ENCODE measurements at regions not wholly inside any gene's neighbourhood (a gene's known extent, or its start where the extent isn't known, plus 50 kb on each side); places are given as distances from the start of the nearest gene placed in this dataset.
"Not testable (repeated sequence)": the region's sequence is repeated elsewhere in the genome, so short reads cannot be mapped to it uniquely, and the experiment has no call there.

- in situ Hi-C loops (cut with HindIII; ENCODE audit: low pct_unique_long_range_greater_than_20kb, low sequenced_read_pairs), result no loop called here
- DNase-seq (ENCODE audit: low read depth), result no peak
These were observed 1644.7 kb upstream of the C9orf72 start for GRCh38 chr9:29217966-29218365.

GRCh38 chr9:29220596-29221251 is 1647.4 kb upstream of the C9orf72 start:
- DNase-seq (ENCODE audit: low read depth), result no peak
- in situ Hi-C loops (cut with HindIII; ENCODE audit: low pct_unique_long_range_greater_than_20kb, low sequenced_read_pairs), result no loop called here

- no peak for DNase-seq (ENCODE audit: low read depth)
- in situ Hi-C loops (cut with HindIII; ENCODE audit: low pct_unique_long_range_greater_than_20kb, low sequenced_read_pairs), result no loop called here
These were observed 1655.3 kb upstream of the C9orf72 start for GRCh38 chr9:29228558-29228957.

GRCh38 chr9:29230931-29231330 is 1657.7 kb upstream of the C9orf72 start:
- in situ Hi-C loops (cut with HindIII; ENCODE audit: low pct_unique_long_range_greater_than_20kb, low sequenced_read_pairs), result no loop called here
- DNase-seq (ENCODE audit: low read depth), result no peak

- in situ Hi-C loops (cut with HindIII; ENCODE audit: low pct_unique_long_range_greater_than_20kb, low sequenced_read_pairs), result no loop called here
- DNase-seq (ENCODE audit: low read depth), result no peak
These were observed 1659.9 kb upstream of the C9orf72 start for GRCh38 chr9:29233193-29233592.

GRCh38 chr9:29241320-29241719 is 1668.0 kb upstream of the C9orf72 start:
- in situ Hi-C loops (cut with HindIII; ENCODE audit: low pct_unique_long_range_greater_than_20kb, low sequenced_read_pairs), result no loop called here
- no peak for DNase-seq (ENCODE audit: low read depth)

GRCh38 chr9:29245351-29245750 is 1672.1 kb upstream of the C9orf72 start:
- DNase-seq (ENCODE audit: low read depth), result no peak
- in situ Hi-C loops (cut with HindIII; ENCODE audit: low pct_unique_long_range_greater_than_20kb, low sequenced_read_pairs), result no loop called here

- DNase-seq (ENCODE audit: low read depth); in situ Hi-C loops (cut with HindIII; ENCODE audit: low pct_unique_long_range_greater_than_20kb, low sequenced_read_pairs): not testable (repeated sequence)
These were observed 1697.1 kb upstream of the C9orf72 start for GRCh38 chr9:29270400-29270799.

- in situ Hi-C loops (cut with HindIII; ENCODE audit: low pct_unique_long_range_greater_than_20kb, low sequenced_read_pairs), result no loop called here
- DNase-seq (ENCODE audit: low read depth), result no peak
These were observed 1708.8 kb upstream of the C9orf72 start for GRCh38 chr9:29282121-29282520.

GRCh38 chr9:29285818-29286217 is 1712.5 kb upstream of the C9orf72 start:
- no peak for DNase-seq (ENCODE audit: low read depth)
- in situ Hi-C loops (cut with HindIII; ENCODE audit: low pct_unique_long_range_greater_than_20kb, low sequenced_read_pairs), result no loop called here

GRCh38 chr9:29289365-29289764 is 1716.1 kb upstream of the C9orf72 start:
- no peak for DNase-seq (ENCODE audit: low read depth)
- in situ Hi-C loops (cut with HindIII; ENCODE audit: low pct_unique_long_range_greater_than_20kb, low sequenced_read_pairs), result no loop called here

- in situ Hi-C loops (cut with HindIII; ENCODE audit: low pct_unique_long_range_greater_than_20kb, low sequenced_read_pairs), result no loop called here
- DNase-seq (ENCODE audit: low read depth), result no peak
These were observed 1717.2 kb upstream of the C9orf72 start for GRCh38 chr9:29290516-29290915.

GRCh38 chr9:29297592-29297991 is 1724.3 kb upstream of the C9orf72 start:
- DNase-seq (ENCODE audit: low read depth), result no peak
- in situ Hi-C loops (cut with HindIII; ENCODE audit: low pct_unique_long_range_greater_than_20kb, low sequenced_read_pairs), result no loop called here

- DNase-seq (ENCODE audit: low read depth), result no peak
- in situ Hi-C loops (cut with HindIII; ENCODE audit: low pct_unique_long_range_greater_than_20kb, low sequenced_read_pairs), result no loop called here
These were observed 1737.9 kb upstream of the C9orf72 start for GRCh38 chr9:29311221-29311620.

- no peak for DNase-seq (ENCODE audit: low read depth)
- in situ Hi-C loops (cut with HindIII; ENCODE audit: low pct_unique_long_range_greater_than_20kb, low sequenced_read_pairs), result no loop called here
These were observed 1739.0 kb upstream of the C9orf72 start for GRCh38 chr9:29312327-29312726.

GRCh38 chr9:29319736-29320513 is 1746.6 kb upstream of the C9orf72 start:
- in situ Hi-C loops (cut with HindIII; ENCODE audit: low pct_unique_long_range_greater_than_20kb, low sequenced_read_pairs), result no loop called here

GRCh38 chr9:29322240-29322639 is 1749.0 kb upstream of the C9orf72 start:
- no peak for DNase-seq (ENCODE audit: low read depth)
- in situ Hi-C loops (cut with HindIII; ENCODE audit: low pct_unique_long_range_greater_than_20kb, low sequenced_read_pairs), result no loop called here

More at GRCh38 chr9:29319736-29320513, 1746.6 kb upstream of the C9orf72 start:
- no peak for DNase-seq (ENCODE audit: low read depth)

GRCh38 chr9:29325894-29326293 is 1752.6 kb upstream of the C9orf72 start:
- in situ Hi-C loops (cut with HindIII; ENCODE audit: low pct_unique_long_range_greater_than_20kb, low sequenced_read_pairs), result no loop called here
- no peak for DNase-seq (ENCODE audit: low read depth)

GRCh38 chr9:29332789-29333188 is 1759.5 kb upstream of the C9orf72 start:
- peak; percentile 25 for DNase-seq (ENCODE audit: low read depth)

GRCh38 chr9:29336281-29336680 is 1763.0 kb upstream of the C9orf72 start:
- DNase-seq (ENCODE audit: low read depth), result no peak
- in situ Hi-C loops (cut with HindIII; ENCODE audit: low pct_unique_long_range_greater_than_20kb, low sequenced_read_pairs), result no loop called here

More at GRCh38 chr9:29332789-29333188, 1759.5 kb upstream of the C9orf72 start:
- in situ Hi-C loops (cut with HindIII; ENCODE audit: low pct_unique_long_range_greater_than_20kb, low sequenced_read_pairs), result no loop called here

All from Caki2 (cell line).